ENCODE measurements at regions not wholly inside any gene's neighbourhood (a gene's known extent, or its start where the extent isn't known, plus 50 kb on each side); places are given as distances from the start of the nearest gene placed in this dataset.

GRCh38 chr5:115440782-115441451 lies 103.7 kb downstream of the FEM1C start:
- no peak for TF ChIP-seq CTCF (conservative IDR thresholded peaks at IDR 0.05; ENCODE audit: low read length)
- TF ChIP-seq EZH2phosphoT487 (IDR thresholded peaks at IDR 0.05; ENCODE audit: borderline replicate concordance, low read depth, low read length), result no peak
